Immature natural killer cell (primary cell): ENCODE measurements at regions not wholly inside any gene's neighbourhood (a gene's known extent, or its start where the extent isn't known, plus 50 kb on each side); places are given as distances from the start of the nearest gene placed in this dataset.
"Not testable (repeated sequence)": the region's sequence is repeated elsewhere in the genome, so short reads cannot be mapped to it uniquely, and the experiment has no call there.

Experiments
- DNase-seq, 3 donors: peaks; one replicate each; pipeline ENCODE4 v3.0.0; 2022; ENCODE audit warnings: mixed read lengths in 1 of 3
- H3K27ac Mint-ChIP-seq, 6 donors: one replicate each; pipeline ENCODE4 v1.8.0; 2020; ENCODE audit warnings: mixed read lengths in 6 of 6, mild to moderate bottlenecking in 5 of 6, inconsistent platforms in 4 of 6, moderate library complexity in 3 of 6
- H3K27me3 Mint-ChIP-seq, 3 donors: one replicate each; pipeline ENCODE4 v1.8.0; 2020 to 2021; ENCODE audit warnings: low read depth in 3 of 3, mild to moderate bottlenecking in 3 of 3, mixed read lengths in 3 of 3, moderate library complexity in 3 of 3, inconsistent platforms in 1 of 3
- H3K36me3 Mint-ChIP-seq, 3 donors: one replicate each; pipeline ENCODE4 v1.8.0; 2020; ENCODE audit warnings: mixed read lengths in 3 of 3, inconsistent platforms in 2 of 3, mild to moderate bottlenecking in 2 of 3
- H3K4me1 Mint-ChIP-seq, 2 donors: one replicate each; pipeline ENCODE4 v1.8.0; 2020; ENCODE audit warnings: inconsistent platforms in 2 of 2, mild to moderate bottlenecking in 2 of 2, mixed read lengths in 2 of 2, moderate library complexity in 1 of 2
- H3K4me3 Mint-ChIP-seq, 5 donors: one replicate each; pipeline ENCODE4 v1.8.0; 2020; ENCODE audit warnings: mild to moderate bottlenecking in 5 of 5, mixed read lengths in 5 of 5, inconsistent platforms in 3 of 5, moderate library complexity in 3 of 5
- H3K9me3 Mint-ChIP-seq, 6 donors: one replicate each; pipeline ENCODE4 v1.8.0; 2020; ENCODE audit warnings: mild to moderate bottlenecking in 6 of 6, mixed read lengths in 6 of 6, inconsistent platforms in 4 of 6, moderate library complexity in 3 of 6

- H3K36me3 Mint-ChIP-seq = peaks cover 0 to 4% (median 0%) of the 10 kb centered on the region in 3 donors
- H3K9me3 Mint-ChIP-seq = no peaks in the 10 kb centered on the region
- H3K27me3 Mint-ChIP-seq = peaks cover 0 to 4% (median 3%) of the 10 kb centered on the region in 3 donors
- H3K27ac Mint-ChIP-seq = no peak overlapping the region
- no peak for DNase-seq
- H3K4me3 Mint-ChIP-seq = no peak overlapping the region
- peaks cover 2 to 10% of the 10 kb centered on the region in 2 donors for H3K4me1 Mint-ChIP-seq
Measured at GRCh38 chr7:142566271-142566670, 183.0 kb upstream of the PRSS1 start.

GRCh38 chr7:142564125-142564524 is 185.1 kb upstream of the PRSS1 start:
- H3K9me3 Mint-ChIP-seq, H3K36me3 Mint-ChIP-seq, H3K27ac Mint-ChIP-seq, DNase-seq, H3K27me3 Mint-ChIP-seq, H3K4me1 Mint-ChIP-seq, H3K4me3 Mint-ChIP-seq: not testable (repeated sequence)

GRCh38 chr7:142563470-142563869 is 185.8 kb upstream of the PRSS1 start:
- DNase-seq = no peak
- H3K9me3 Mint-ChIP-seq = no peaks in the 10 kb centered on the region
- H3K4me1 Mint-ChIP-seq = peaks cover 2 to 6% of the 10 kb centered on the region in 2 donors
- H3K36me3 Mint-ChIP-seq = peaks cover 0 to 4% (median 0%) of the 10 kb centered on the region in 3 donors
- H3K27me3 Mint-ChIP-seq = peaks cover 0 to 5% (median 2%) of the 10 kb centered on the region in 3 donors
- H3K4me3 Mint-ChIP-seq = no peak overlapping the region
- no peak overlapping the region for H3K27ac Mint-ChIP-seq

- DNase-seq = no peak
- Mint-ChIP-seq H3K4me3 (no peak overlapping the region), H3K27ac (no peak overlapping the region), H3K27me3 (peaks cover 0 to 5% (median 2%) of the 10 kb centered on the region in 3 donors), H3K9me3 (no peaks in the 10 kb centered on the region), H3K36me3 (peaks cover 0 to 4% (median 0%) of the 10 kb centered on the region in 3 donors), H3K4me1 (peaks cover 0 to 2% of the 10 kb centered on the region in 2 donors)
Measured at GRCh38 chr7:142562688-142563087, 186.6 kb upstream of the PRSS1 start.

- not testable (repeated sequence) for H3K9me3 Mint-ChIP-seq, DNase-seq, H3K27me3 Mint-ChIP-seq, H3K4me1 Mint-ChIP-seq, H3K4me3 Mint-ChIP-seq, H3K27ac Mint-ChIP-seq, H3K36me3 Mint-ChIP-seq
Measured at GRCh38 chr7:142561396-142561795, 187.9 kb upstream of the PRSS1 start.

- not testable (repeated sequence) for H3K27ac Mint-ChIP-seq, DNase-seq, H3K4me1 Mint-ChIP-seq, H3K4me3 Mint-ChIP-seq, H3K9me3 Mint-ChIP-seq, H3K36me3 Mint-ChIP-seq, H3K27me3 Mint-ChIP-seq
Measured at GRCh38 chr7:142560770-142561169, 188.5 kb upstream of the PRSS1 start.

GRCh38 chr7:142560166-142560565 is 189.1 kb upstream of the PRSS1 start:
- no peak overlapping the region for H3K27ac Mint-ChIP-seq
- H3K4me3 Mint-ChIP-seq = no peak overlapping the region
- H3K4me1 Mint-ChIP-seq = no peaks in the 10 kb centered on the region
- peaks cover 0 to 4% (median 0%) of the 10 kb centered on the region in 3 donors for H3K36me3 Mint-ChIP-seq
- no peak for DNase-seq
- H3K27me3 Mint-ChIP-seq = peaks cover 2 to 5% (median 3%) of the 10 kb centered on the region in 3 donors
- H3K9me3 Mint-ChIP-seq = no peaks in the 10 kb centered on the region

GRCh38 chr7:142557971-142558582 is 191.2 kb upstream of the PRSS1 start:
- Mint-ChIP-seq H3K27me3 (peaks cover 2 to 5% (median 3%) of the 10 kb centered on the region in 3 donors), H3K36me3 (peaks cover 0 to 4% (median 0%) of the 10 kb centered on the region in 3 donors), H3K9me3 (no peaks in the 10 kb centered on the region), H3K27ac (no peak overlapping the region), H3K4me3 (no peak overlapping the region), H3K4me1 (no peaks in the 10 kb centered on the region)
- DNase-seq = peak in 2 of 3 donors; percentile 19 to 21

GRCh38 chr7:142556740-142557139 is 192.5 kb upstream of the PRSS1 start:
- H3K27ac Mint-ChIP-seq = no peak overlapping the region
- H3K36me3 Mint-ChIP-seq = no peaks in the 10 kb centered on the region
- H3K4me3 Mint-ChIP-seq = no peak overlapping the region
- DNase-seq = no peak
- H3K4me1 Mint-ChIP-seq = no peaks in the 10 kb centered on the region
- no peaks in the 10 kb centered on the region for H3K9me3 Mint-ChIP-seq
- H3K27me3 Mint-ChIP-seq = peaks cover 2 to 6% (median 2%) of the 10 kb centered on the region in 3 donors

GRCh38 chr7:142554560-142555532 is 194.4 kb upstream of the PRSS1 start:
- peaks cover 0 to 6% (median 4%) of the 10 kb centered on the region in 3 donors for H3K27me3 Mint-ChIP-seq
- H3K27ac Mint-ChIP-seq = no peak overlapping the region

GRCh38 chr7:142553216-142553615 is 196.1 kb upstream of the PRSS1 start:
- DNase-seq = no peak
- H3K4me3 Mint-ChIP-seq = no peak overlapping the region
- H3K27ac Mint-ChIP-seq = no peak overlapping the region
- no peaks in the 10 kb centered on the region for H3K4me1 Mint-ChIP-seq
- H3K36me3 Mint-ChIP-seq = no peaks in the 10 kb centered on the region
- H3K9me3 Mint-ChIP-seq = no peaks in the 10 kb centered on the region
- H3K27me3 Mint-ChIP-seq = peaks cover 0 to 6% (median 2%) of the 10 kb centered on the region in 3 donors

More at GRCh38 chr7:142554560-142555532, 194.4 kb upstream of the PRSS1 start:
- H3K9me3 Mint-ChIP-seq = no peaks in the 10 kb centered on the region
- H3K36me3 Mint-ChIP-seq = no peaks in the 10 kb centered on the region
- H3K4me3 Mint-ChIP-seq = no peak overlapping the region
- no peak for DNase-seq
- H3K4me1 Mint-ChIP-seq = no peaks in the 10 kb centered on the region

- no peak overlapping the region for H3K4me3 Mint-ChIP-seq
- DNase-seq = no peak
- H3K27me3 Mint-ChIP-seq = peaks cover 0 to 3% (median 2%) of the 10 kb centered on the region in 3 donors
- no peaks in the 10 kb centered on the region for H3K36me3 Mint-ChIP-seq
- H3K4me1 Mint-ChIP-seq = no peaks in the 10 kb centered on the region
- H3K9me3 Mint-ChIP-seq = no peaks in the 10 kb centered on the region
- no peak overlapping the region for H3K27ac Mint-ChIP-seq
Measured at GRCh38 chr7:142548978-142549377, 200.3 kb upstream of the PRSS1 start.

GRCh38 chr7:142546452-142546851 is 202.8 kb upstream of the PRSS1 start:
- Mint-ChIP-seq H3K27me3 (peaks cover 0 to 2% (median 0%) of the 10 kb centered on the region in 3 donors), H3K27ac (no peak overlapping the region), H3K4me3 (no peak overlapping the region), H3K4me1 (no peaks in the 10 kb centered on the region), H3K9me3 (no peaks in the 10 kb centered on the region), H3K36me3 (no peaks in the 10 kb centered on the region)
- no peak for DNase-seq

- no peaks in the 10 kb centered on the region for H3K4me1 Mint-ChIP-seq
Measured at GRCh38 chr7:142542942-142543341, 206.3 kb upstream of the PRSS1 start.

More at GRCh38 chr7:142542942-142543341, 206.3 kb upstream of the PRSS1 start:
- H3K27me3 Mint-ChIP-seq = no peaks in the 10 kb centered on the region
- H3K36me3 Mint-ChIP-seq = no peaks in the 10 kb centered on the region
- H3K27ac Mint-ChIP-seq = no peak overlapping the region
- no peak overlapping the region for H3K4me3 Mint-ChIP-seq
- H3K9me3 Mint-ChIP-seq = no peaks in the 10 kb centered on the region
- no peak for DNase-seq
